ENCODE measurements at regions not wholly inside any gene's neighbourhood (a gene's known extent, or its start where the extent isn't known, plus 50 kb on each side); places are given as distances from the start of the nearest gene placed in this dataset.

- no peaks in the 10 kb centered on the region for H3K36me3 ChIP-seq
- TF ChIP-seq POLR2AphosphoS5 (IDR thresholded peaks at IDR 0.05) (no peak), CTCF (IDR thresholded peaks at IDR 0.05) (no peak), POLR2A (IDR thresholded peaks at IDR 0.05) (no peak), EP300 (IDR thresholded peaks at IDR 0.05; ENCODE audit: low read depth) (no peak)
- no peak overlapping the region for H3K27ac ChIP-seq
- H3K27me3 ChIP-seq = no peaks in the 10 kb centered on the region
- no peak overlapping the region for H3K4me3 ChIP-seq
- no peaks in the 10 kb centered on the region for H3K4me1 ChIP-seq
- no peak for DNase-seq
- in situ Hi-C loops (cut with MboI; ENCODE audit: low pct_ligation_motif_present in 1 of 4, low pct_unique_long_range_greater_than_20kb in 1 of 4, low sequenced_read_pairs in 3 of 4) (no loop called here), intact Hi-C loops (cut with DNase I; ENCODE audit: low total_unique reads) (no loop called here)
- H3K9me3 ChIP-seq = no peaks in the 10 kb centered on the region
These were observed 65.6 kb downstream of the IFI44 start for GRCh38 chr1:78715181-78715661.

GRCh38 chr1:78716186-78716585 is 66.6 kb downstream of the IFI44 start:
- TF ChIP-seq CTCF (IDR thresholded peaks at IDR 0.05) (no peak), POLR2AphosphoS5 (IDR thresholded peaks at IDR 0.05) (no peak), POLR2A (IDR thresholded peaks at IDR 0.05) (no peak), EP300 (IDR thresholded peaks at IDR 0.05; ENCODE audit: low read depth) (no peak)
- Histone ChIP-seq H3K27me3 (no peaks in the 10 kb centered on the region), H3K27ac (no peak overlapping the region), H3K36me3 (no peaks in the 10 kb centered on the region), H3K9me3 (no peaks in the 10 kb centered on the region), H3K4me1 (no peaks in the 10 kb centered on the region), H3K4me3 (no peak overlapping the region)
- DNase-seq = no peak
- intact Hi-C loops (cut with DNase I; ENCODE audit: low total_unique reads) (no loop called here), in situ Hi-C loops (cut with MboI; ENCODE audit: low pct_ligation_motif_present in 1 of 4, low pct_unique_long_range_greater_than_20kb in 1 of 4, low sequenced_read_pairs in 3 of 4) (no loop called here)

DNA sequence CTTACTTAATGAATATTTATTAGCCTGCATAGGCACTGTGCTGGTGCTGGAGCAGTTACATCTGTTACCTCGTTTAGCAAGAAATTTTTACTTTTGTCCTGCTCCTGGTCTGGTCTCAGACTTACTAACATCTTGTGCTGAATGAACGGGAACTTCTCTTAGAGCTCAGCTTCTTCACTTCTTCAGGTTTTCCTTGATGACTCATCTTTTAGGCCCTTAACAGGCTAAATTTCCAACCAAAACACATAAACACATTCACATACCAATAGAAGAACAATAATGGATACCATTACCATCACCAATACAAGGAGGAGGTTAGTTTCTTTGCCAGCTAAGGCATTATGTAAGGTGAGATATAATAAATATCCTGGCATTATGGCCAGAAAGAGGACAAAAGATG is 68.9 kb downstream of the IFI44 start:
- no peak overlapping the region for H3K27ac ChIP-seq
- WGBS, 2 donors (ENCODE audit: low coverage in 1 of 2) = 48 to 52% methylated on average over 2 of the region's 2 CpGs
- DNase-seq = no peak
- no peak for TF ChIP-seq POLR2AphosphoS5 (IDR thresholded peaks at IDR 0.05)
- no peak for TF ChIP-seq POLR2A (IDR thresholded peaks at IDR 0.05)
- no peak for TF ChIP-seq EP300 (IDR thresholded peaks at IDR 0.05; ENCODE audit: low read depth)
- no peak for TF ChIP-seq CTCF (IDR thresholded peaks at IDR 0.05)
- no peaks in the 10 kb centered on the region for H3K27me3 ChIP-seq
- no peaks in the 10 kb centered on the region for H3K4me1 ChIP-seq
- H3K4me3 ChIP-seq = no peak overlapping the region
- H3K9me3 ChIP-seq = no peaks in the 10 kb centered on the region
- no peaks in the 10 kb centered on the region for H3K36me3 ChIP-seq
- intact Hi-C loops (cut with DNase I; ENCODE audit: low total_unique reads) = no loop called here
- in situ Hi-C loops (cut with MboI; ENCODE audit: low pct_ligation_motif_present in 1 of 4, low pct_unique_long_range_greater_than_20kb in 1 of 4, low sequenced_read_pairs in 3 of 4) = no loop called here

GRCh38 chr1:78721136-78721535 is 71.5 kb downstream of the IFI44 start:
- TF ChIP-seq EP300 (IDR thresholded peaks at IDR 0.05; ENCODE audit: low read depth) (no peak), CTCF (IDR thresholded peaks at IDR 0.05) (no peak), POLR2AphosphoS5 (IDR thresholded peaks at IDR 0.05) (no peak), POLR2A (IDR thresholded peaks at IDR 0.05) (no peak)
- Histone ChIP-seq H3K27me3 (no peaks in the 10 kb centered on the region), H3K27ac (no peak overlapping the region), H3K4me3 (no peak overlapping the region), H3K36me3 (no peaks in the 10 kb centered on the region), H3K4me1 (no peaks in the 10 kb centered on the region), H3K9me3 (no peaks in the 10 kb centered on the region)
- in situ Hi-C loops (cut with MboI; ENCODE audit: low pct_ligation_motif_present in 1 of 4, low pct_unique_long_range_greater_than_20kb in 1 of 4, low sequenced_read_pairs in 3 of 4) = no loop called here
- WGBS, 2 donors (ENCODE audit: low coverage in 1 of 2) = 28 to 29% methylated on average over 3 of the region's 3 CpGs
- DNase-seq = no peak
- intact Hi-C loops (cut with DNase I; ENCODE audit: low total_unique reads) = no loop called here
